SK-N-SH treated with all-trans-retinoic acid at 6 μM for 48 hours (cell line): ENCODE measurements at regions not wholly inside any gene's neighbourhood (a gene's known extent, or its start where the extent isn't known, plus 50 kb on each side); places are given as distances from the start of the nearest gene placed in this dataset.

Experiments
- ATAC-seq: fragments of 200-7000 bp; cut with Tn5 transposase; 3 replicates; pipeline ENCODE4 v1.9.1; 2020; ENCODE audit warnings: mild to moderate bottlenecking, moderate library complexity
- BACH2 ChIP-seq: fragments of 250-450 bp; sonication (Bioruptor Pico); IDR thresholded peaks from 2 replicates; pipeline ENCODE4 v1.9.0; 2021; ENCODE audit warnings: mild to moderate bottlenecking, borderline replicate concordance
- CSDC2 ChIP-seq: fragments of 250-450 bp; sonication (Bioruptor Pico); IDR thresholded peaks from 2 replicates; pipeline ENCODE4 v1.5.0; 2020; ENCODE audit warnings: mild to moderate bottlenecking, moderate library complexity
- ESRRG ChIP-seq: fragments of 250-450 bp; sonication (Bioruptor Pico); IDR thresholded peaks from 2 replicates; pipeline ENCODE4 v1.6.1; 2021; ENCODE audit warnings: mild to moderate bottlenecking
- GLIS3 ChIP-seq: fragments of 250-450 bp; sonication (Bioruptor Pico); IDR thresholded peaks from 2 replicates; pipeline ENCODE4 v1.5.0; 2020; ENCODE audit warnings: mild to moderate bottlenecking, moderate library complexity
- ISL1 ChIP-seq: fragments of 250-450 bp; sonication (Bioruptor Pico); IDR thresholded peaks from 2 replicates; pipeline ENCODE4 v2.1.2; 2022; ENCODE audit warnings: mild to moderate bottlenecking, moderate library complexity
- OSR1 ChIP-seq: fragments of 250-450 bp; sonication (Bioruptor Pico); IDR thresholded peaks from 2 replicates; pipeline ENCODE4 v1.8.0; 2022; ENCODE audit warnings: moderate library complexity, mild to moderate bottlenecking, inconsistent platforms
- PPARA ChIP-seq: fragments of 250-450 bp; sonication (Bioruptor Pico); IDR thresholded peaks from 2 replicates; pipeline ENCODE4 v1.5.0; 2020; ENCODE audit warnings: mild to moderate bottlenecking, borderline replicate concordance
- SNAI2 ChIP-seq: fragments of 250-450 bp; sonication (Bioruptor Pico); IDR thresholded peaks from 2 replicates; pipeline ENCODE4 v1.5.0; 2020; ENCODE audit warnings: mild to moderate bottlenecking, moderate library complexity
- TCF4 ChIP-seq: fragments of 250-450 bp; sonication (Bioruptor Pico); IDR thresholded peaks from 2 replicates; pipeline ENCODE4 v1.8.0; 2021; ENCODE audit warnings: mild to moderate bottlenecking, moderate library complexity, borderline replicate concordance
- ZC3H10 ChIP-seq: fragments of 250-450 bp; sonication (Bioruptor Pico); IDR thresholded peaks from 2 replicates; pipeline ENCODE4 v1.5.1; 2021; ENCODE audit warnings: mild to moderate bottlenecking, moderate library complexity
- ZFP3 ChIP-seq: fragments of 250-450 bp; sonication (Bioruptor Pico); IDR thresholded peaks from 2 replicates; pipeline ENCODE4 v1.5.0; 2020; ENCODE audit warnings: mild to moderate bottlenecking, moderate library complexity
- ZFP30 ChIP-seq: fragments of 450-650 bp; formaldehyde crosslinking; IDR thresholded peaks from 2 replicates; pipeline ENCODE4 v1.5.0; 2022; ENCODE audit warnings: mild to moderate bottlenecking, moderate library complexity
- ZNF565 ChIP-seq: fragments of 450-650 bp; formaldehyde crosslinking; conservative IDR thresholded peaks from 2 replicates; pipeline ENCODE4 v1.5.0; 2020; ENCODE audit warnings: low read depth, mild to moderate bottlenecking, moderate library complexity
- ZNF70 ChIP-seq: fragments of 450-650 bp; formaldehyde crosslinking; IDR thresholded peaks from 2 replicates; pipeline ENCODE4 v1.5.0; 2020; ENCODE audit warnings: mild to moderate bottlenecking, moderate library complexity
- ZNF8 ChIP-seq: fragments of 450-650 bp; formaldehyde crosslinking; IDR thresholded peaks from 2 replicates; pipeline ENCODE4 v1.5.0; 2020; ENCODE audit warnings: mild to moderate bottlenecking, moderate library complexity
- TF ChIP-seq, protein P1 (sequence below): fragments of 250-450 bp; sonication (Bioruptor Pico); IDR thresholded peaks from 2 replicates; pipeline ENCODE4 v1.8.0; 2020; ENCODE audit warnings: mild to moderate bottlenecking, moderate library complexity, borderline replicate concordance
- TF ChIP-seq, protein P2 (sequence below): fragments of 250-450 bp; sonication (Bioruptor Pico); IDR thresholded peaks from 2 replicates; pipeline ENCODE4 v1.5.1; 2020; ENCODE audit warnings: low read depth, mild to moderate bottlenecking, moderate library complexity
- TF ChIP-seq, protein P3 (sequence below): fragments of 250-450 bp; sonication (Bioruptor Pico); IDR thresholded peaks from 2 replicates; pipeline ENCODE4 v1.5.0; 2020; ENCODE audit warnings: mild to moderate bottlenecking, moderate library complexity
- TF ChIP-seq, protein P4 (sequence below): fragments of 250-450 bp; sonication (Bioruptor Pico); IDR thresholded peaks from 2 replicates; pipeline ENCODE4 v1.8.0; 2021; ENCODE audit warnings: low read depth, mild to moderate bottlenecking, moderate library complexity, borderline replicate concordance

DNA sequence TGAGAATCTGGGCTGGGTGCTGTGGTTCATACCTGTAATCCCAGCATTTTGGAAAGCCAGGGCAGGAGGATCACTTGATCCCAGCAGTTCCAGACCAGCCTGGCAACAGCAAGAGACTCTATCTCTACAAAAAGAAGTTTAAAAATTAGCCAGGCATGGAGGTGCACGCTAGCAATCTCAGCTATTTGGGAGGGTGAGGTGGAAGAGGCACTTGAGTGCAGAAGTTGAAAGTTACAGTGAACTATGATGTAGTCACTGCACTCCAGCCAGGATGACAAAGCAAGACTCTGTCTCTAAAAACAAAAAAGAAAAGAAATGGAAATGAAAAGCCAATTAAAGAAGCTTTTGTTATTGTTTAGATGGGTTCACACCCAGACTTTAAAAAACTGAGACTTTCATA, 131.6 kb upstream of the RASA1 start (continued):
- TF ChIP-seq, protein P1, sequence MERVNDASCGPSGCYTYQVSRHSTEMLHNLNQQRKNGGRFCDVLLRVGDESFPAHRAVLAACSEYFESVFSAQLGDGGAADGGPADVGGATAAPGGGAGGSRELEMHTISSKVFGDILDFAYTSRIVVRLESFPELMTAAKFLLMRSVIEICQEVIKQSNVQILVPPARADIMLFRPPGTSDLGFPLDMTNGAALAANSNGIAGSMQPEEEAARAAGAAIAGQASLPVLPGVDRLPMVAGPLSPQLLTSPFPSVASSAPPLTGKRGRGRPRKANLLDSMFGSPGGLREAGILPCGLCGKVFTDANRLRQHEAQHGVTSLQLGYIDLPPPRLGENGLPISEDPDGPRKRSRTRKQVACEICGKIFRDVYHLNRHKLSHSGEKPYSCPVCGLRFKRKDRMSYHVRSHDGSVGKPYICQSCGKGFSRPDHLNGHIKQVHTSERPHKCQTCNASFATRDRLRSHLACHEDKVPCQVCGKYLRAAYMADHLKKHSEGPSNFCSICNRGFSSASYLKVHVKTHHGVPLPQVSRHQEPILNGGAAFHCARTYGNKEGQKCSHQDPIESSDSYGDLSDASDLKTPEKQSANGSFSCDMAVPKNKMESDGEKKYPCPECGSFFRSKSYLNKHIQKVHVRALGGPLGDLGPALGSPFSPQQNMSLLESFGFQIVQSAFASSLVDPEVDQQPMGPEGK (CRISPR knock-in tag): no peak
- TF ChIP-seq OSR1 (CRISPR knock-in tag): no peak
- TF ChIP-seq, protein P2, sequence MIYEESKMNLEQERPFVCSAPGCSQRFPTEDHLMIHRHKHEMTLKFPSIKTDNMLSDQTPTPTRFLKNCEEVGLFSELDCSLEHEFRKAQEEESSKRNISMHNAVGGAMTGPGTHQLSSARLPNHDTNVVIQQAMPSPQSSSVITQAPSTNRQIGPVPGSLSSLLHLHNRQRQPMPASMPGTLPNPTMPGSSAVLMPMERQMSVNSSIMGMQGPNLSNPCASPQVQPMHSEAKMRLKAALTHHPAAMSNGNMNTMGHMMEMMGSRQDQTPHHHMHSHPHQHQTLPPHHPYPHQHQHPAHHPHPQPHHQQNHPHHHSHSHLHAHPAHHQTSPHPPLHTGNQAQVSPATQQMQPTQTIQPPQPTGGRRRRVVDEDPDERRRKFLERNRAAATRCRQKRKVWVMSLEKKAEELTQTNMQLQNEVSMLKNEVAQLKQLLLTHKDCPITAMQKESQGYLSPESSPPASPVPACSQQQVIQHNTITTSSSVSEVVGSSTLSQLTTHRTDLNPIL (CRISPR knock-in tag): no peak

DNA sequence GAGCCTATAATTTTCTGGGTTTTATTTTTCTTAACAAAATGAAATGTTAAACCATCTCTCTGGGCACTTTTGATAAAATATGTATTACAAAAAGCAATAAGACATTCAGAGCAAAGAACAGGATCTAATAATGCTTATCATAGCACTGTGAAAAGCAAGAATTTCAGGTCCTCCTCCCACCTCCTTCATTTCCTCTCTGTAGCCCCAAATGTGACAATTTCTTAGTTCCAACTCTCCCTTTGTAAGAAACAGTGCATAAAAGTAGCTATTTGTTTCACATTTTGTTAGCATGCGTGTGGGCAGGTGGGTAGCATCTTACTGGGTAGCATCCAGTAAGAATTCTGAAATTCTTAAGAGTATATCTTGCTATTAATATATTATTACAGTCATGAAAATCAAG, 130.9 kb upstream of the RASA1 start:
- ATAC-seq: no peak
- no peak for TF ChIP-seq CSDC2
- TF ChIP-seq ISL1 (CRISPR knock-in tag): no peak
- no peak for TF ChIP-seq ZNF565 (CRISPR knock-in tag)
- no peak for TF ChIP-seq PPARA
- no peak for TF ChIP-seq ZFP30 (CRISPR knock-in tag)
- TF ChIP-seq SNAI2 (CRISPR knock-in tag): no peak
- TF ChIP-seq ZNF8 (CRISPR knock-in tag): no peak
- TF ChIP-seq OSR1 (CRISPR knock-in tag): no peak
- TF ChIP-seq TCF4 (CRISPR knock-in tag): no peak
- no peak for TF ChIP-seq ZNF70
- TF ChIP-seq, protein P1 (CRISPR knock-in tag): no peak

DNA sequence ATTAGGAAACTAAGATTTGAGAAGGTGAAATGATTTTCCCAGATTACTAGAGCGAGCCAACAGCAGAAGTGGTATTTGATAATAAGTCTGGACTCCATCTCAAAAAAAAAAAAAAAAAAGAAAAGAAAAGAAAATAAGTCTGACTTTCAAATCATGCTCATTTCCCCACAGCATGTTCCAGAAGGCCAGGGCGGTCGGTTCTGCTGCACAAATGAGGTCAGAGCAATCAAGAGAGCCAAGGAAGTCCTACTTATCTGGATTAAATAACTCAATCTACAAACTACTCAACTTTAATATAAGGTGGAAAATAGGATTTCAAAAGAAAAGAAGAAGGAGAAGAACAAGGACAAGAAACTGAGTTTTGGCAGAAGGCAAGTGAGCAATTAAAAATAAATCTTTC, 130.4 kb upstream of the RASA1 start:
- ATAC-seq: no peak
- TF ChIP-seq, protein P2 (CRISPR knock-in tag): no peak
- no peak for TF ChIP-seq ZNF8 (CRISPR knock-in tag)
- TF ChIP-seq ISL1 (CRISPR knock-in tag): no peak
- TF ChIP-seq BACH2: no peak
- TF ChIP-seq SNAI2 (CRISPR knock-in tag): no peak
- no peak for TF ChIP-seq ZNF70
- no peak for TF ChIP-seq PPARA
- no peak for TF ChIP-seq ZFP30 (CRISPR knock-in tag)
- no peak for TF ChIP-seq CSDC2
- TF ChIP-seq, protein P3, sequence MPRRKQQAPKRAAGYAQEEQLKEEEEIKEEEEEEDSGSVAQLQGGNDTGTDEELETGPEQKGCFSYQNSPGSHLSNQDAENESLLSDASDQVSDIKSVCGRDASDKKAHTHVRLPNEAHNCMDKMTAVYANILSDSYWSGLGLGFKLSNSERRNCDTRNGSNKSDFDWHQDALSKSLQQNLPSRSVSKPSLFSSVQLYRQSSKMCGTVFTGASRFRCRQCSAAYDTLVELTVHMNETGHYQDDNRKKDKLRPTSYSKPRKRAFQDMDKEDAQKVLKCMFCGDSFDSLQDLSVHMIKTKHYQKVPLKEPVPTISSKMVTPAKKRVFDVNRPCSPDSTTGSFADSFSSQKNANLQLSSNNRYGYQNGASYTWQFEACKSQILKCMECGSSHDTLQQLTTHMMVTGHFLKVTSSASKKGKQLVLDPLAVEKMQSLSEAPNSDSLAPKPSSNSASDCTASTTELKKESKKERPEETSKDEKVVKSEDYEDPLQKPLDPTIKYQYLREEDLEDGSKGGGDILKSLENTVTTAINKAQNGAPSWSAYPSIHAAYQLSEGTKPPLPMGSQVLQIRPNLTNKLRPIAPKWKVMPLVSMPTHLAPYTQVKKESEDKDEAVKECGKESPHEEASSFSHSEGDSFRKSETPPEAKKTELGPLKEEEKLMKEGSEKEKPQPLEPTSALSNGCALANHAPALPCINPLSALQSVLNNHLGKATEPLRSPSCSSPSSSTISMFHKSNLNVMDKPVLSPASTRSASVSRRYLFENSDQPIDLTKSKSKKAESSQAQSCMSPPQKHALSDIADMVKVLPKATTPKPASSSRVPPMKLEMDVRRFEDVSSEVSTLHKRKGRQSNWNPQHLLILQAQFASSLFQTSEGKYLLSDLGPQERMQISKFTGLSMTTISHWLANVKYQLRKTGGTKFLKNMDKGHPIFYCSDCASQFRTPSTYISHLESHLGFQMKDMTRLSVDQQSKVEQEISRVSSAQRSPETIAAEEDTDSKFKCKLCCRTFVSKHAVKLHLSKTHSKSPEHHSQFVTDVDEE: no peak
- TF ChIP-seq TCF4 (CRISPR knock-in tag): no peak
- TF ChIP-seq OSR1 (CRISPR knock-in tag): no peak
- TF ChIP-seq ZNF565 (CRISPR knock-in tag): no peak
- TF ChIP-seq ZC3H10: no peak

DNA sequence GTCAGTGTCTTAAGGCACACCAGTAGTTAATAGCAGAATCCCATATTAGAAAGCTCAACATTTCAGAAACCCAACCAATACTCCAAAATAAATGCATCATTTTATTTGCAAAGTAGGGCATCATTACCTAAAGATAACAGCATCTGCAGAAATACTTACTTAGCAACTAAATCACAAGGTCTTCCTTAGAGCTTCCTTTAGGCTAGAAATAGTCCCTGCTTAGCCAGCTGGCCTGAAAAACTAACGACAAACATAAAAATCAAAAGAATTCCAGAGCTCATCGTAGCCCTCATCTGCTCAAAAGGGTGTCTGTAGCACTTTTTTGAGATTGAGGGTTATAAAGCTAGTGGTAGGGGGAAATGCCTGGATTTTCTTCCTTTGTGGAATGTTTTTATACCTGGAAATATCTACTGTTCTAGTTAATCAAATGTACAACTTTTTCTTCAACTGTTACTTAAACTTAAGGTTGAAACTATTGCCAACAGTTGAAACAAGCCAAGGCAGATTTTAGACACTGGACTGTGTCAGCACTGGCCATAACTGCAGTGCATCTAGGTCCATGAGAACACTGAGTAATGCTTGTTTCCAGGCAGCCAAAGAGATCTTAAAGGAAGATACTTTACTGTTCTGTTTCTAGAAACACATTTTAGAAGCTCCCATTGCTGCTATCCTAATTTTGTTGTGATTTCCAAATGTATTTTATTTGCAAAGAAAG, 129.4 kb upstream of the RASA1 start:
- ATAC-seq: peak; percentile 74
- TF ChIP-seq BACH2 (no peak), OSR1 (CRISPR knock-in tag) (no peak), ZC3H10 (no peak), GLIS3 (no peak), ZNF565 (CRISPR knock-in tag) (no peak), ESRRG (CRISPR knock-in tag) (no peak), ZFP3 (CRISPR knock-in tag) (no peak)
- TF ChIP-seq, protein P4, sequence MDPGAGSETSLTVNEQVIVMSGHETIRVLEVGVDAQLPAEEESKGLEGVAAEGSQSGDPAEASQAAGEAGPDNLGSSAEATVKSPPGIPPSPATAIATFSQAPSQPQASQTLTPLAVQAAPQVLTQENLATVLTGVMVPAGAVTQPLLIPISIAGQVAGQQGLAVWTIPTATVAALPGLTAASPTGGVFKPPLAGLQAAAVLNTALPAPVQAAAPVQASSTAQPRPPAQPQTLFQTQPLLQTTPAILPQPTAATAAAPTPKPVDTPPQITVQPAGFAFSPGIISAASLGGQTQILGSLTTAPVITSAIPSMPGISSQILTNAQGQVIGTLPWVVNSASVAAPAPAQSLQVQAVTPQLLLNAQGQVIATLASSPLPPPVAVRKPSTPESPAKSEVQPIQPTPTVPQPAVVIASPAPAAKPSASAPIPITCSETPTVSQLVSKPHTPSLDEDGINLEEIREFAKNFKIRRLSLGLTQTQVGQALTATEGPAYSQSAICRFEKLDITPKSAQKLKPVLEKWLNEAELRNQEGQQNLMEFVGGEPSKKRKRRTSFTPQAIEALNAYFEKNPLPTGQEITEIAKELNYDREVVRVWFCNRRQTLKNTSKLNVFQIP (CRISPR knock-in tag): no peak
- TF ChIP-seq, protein P3: no peak
- TF ChIP-seq, protein P2 (CRISPR knock-in tag): no peak
